WTC11 (cell line): ENCODE measurements at regions not wholly inside any gene's neighbourhood (a gene's known extent, or its start where the extent isn't known, plus 50 kb on each side); places are given as distances from the start of the nearest gene placed in this dataset.

ENCODE experiments used
- ATAC-seq: fragments of 200-7000 bp; cut with Tn5 transposase; 2 replicates; pipeline ENCODE4 v1.10.0; 2021; ENCODE audit warnings: mild to moderate bottlenecking, moderate library complexity
- CTCF ChIA-PET: fragments of 300-600 bp; sonication (Branson Sonifier 250); formaldehyde crosslinking; loops from one replicate; lab custom pipeline; 2021; ENCODE audit warnings: antibody characterized with exemption; lab: Charles Lee
- POLR2A ChIA-PET: fragments of 350-600 bp; sonication (Branson Sonifier 250); formaldehyde crosslinking; loops from one replicate; lab custom pipeline; 2021; ENCODE audit warnings: antibody characterized with exemption; lab: Charles Lee
- DNase-seq: peaks from one replicate; pipeline ENCODE4 v3.0.0; 2021; ENCODE audit warnings: low spot score
- H3K27ac Mint-ChIP-seq: 2 replicates; pipeline ENCODE4 v1.8.0; 2021; ENCODE audit warnings: mixed read lengths
- H3K27me3 Mint-ChIP-seq: 2 replicates; pipeline ENCODE4 v1.8.0; 2021; ENCODE audit warnings: low read depth, mild to moderate bottlenecking, moderate library complexity, mixed read lengths
- H3K36me3 Mint-ChIP-seq: 2 replicates; pipeline ENCODE4 v1.8.0; 2021; ENCODE audit warnings: mixed read lengths
- H3K4me1 Mint-ChIP-seq: 2 replicates; pipeline ENCODE4 v1.8.0; 2022; ENCODE audit warnings: mixed read lengths
- H3K4me3 Mint-ChIP-seq: 2 replicates; pipeline ENCODE4 v1.8.0; 2021; ENCODE audit warnings: mild to moderate bottlenecking, moderate library complexity, mixed read lengths
- H3K9me3 Mint-ChIP-seq: 2 replicates; pipeline ENCODE4 v1.8.0; 2021; ENCODE audit warnings: mixed read lengths
- ARID4B ChIP-seq: sonication (generic); formaldehyde crosslinking; IDR thresholded peaks from 2 replicates; pipeline ENCODE4 v1.8.0; 2023; ENCODE audit warnings: missing genetic modification reagents, mild to moderate bottlenecking, borderline replicate concordance
- E2F5 ChIP-seq: sonication (generic); formaldehyde crosslinking; IDR thresholded peaks from 2 replicates; pipeline ENCODE4 v1.8.1; 2022; ENCODE audit warnings: mild to moderate bottlenecking, moderate library complexity, missing genetic modification reagents
- ELF4 ChIP-seq: sonication (generic); formaldehyde crosslinking; IDR thresholded peaks from 2 replicates; pipeline ENCODE4 v1.8.1; 2022; ENCODE audit warnings: low read depth, mild to moderate bottlenecking, moderate library complexity, missing genetic modification reagents
- ESRRA ChIP-seq: sonication (generic); formaldehyde crosslinking; IDR thresholded peaks from 2 replicates; pipeline ENCODE4 v1.8.1; 2022; ENCODE audit warnings: mild to moderate bottlenecking, missing genetic modification reagents, borderline replicate concordance
- FOXP4 ChIP-seq: sonication (generic); formaldehyde crosslinking; IDR thresholded peaks from 2 replicates; pipeline ENCODE4 v1.8.0; 2022; ENCODE audit warnings: mild to moderate bottlenecking, missing genetic modification reagents
- HMGXB4 ChIP-seq: sonication (generic); formaldehyde crosslinking; IDR thresholded peaks from 2 replicates; pipeline ENCODE4 v1.8.1; 2023; ENCODE audit warnings: mild to moderate bottlenecking, moderate library complexity, missing genetic modification reagents
- JUN ChIP-seq: sonication (generic); formaldehyde crosslinking; IDR thresholded peaks from 2 replicates; pipeline ENCODE4 v1.8.0; 2023; ENCODE audit warnings: mild to moderate bottlenecking, missing genetic modification reagents
- PRRX2 ChIP-seq: fragments of 250-450 bp; sonication (Bioruptor Pico); IDR thresholded peaks from 2 replicates; pipeline ENCODE4 v1.8.0; 2021; ENCODE audit warnings: mild to moderate bottlenecking
- RORB ChIP-seq: fragments of 250-450 bp; sonication (Bioruptor Pico); IDR thresholded peaks from 2 replicates; pipeline ENCODE4 v1.9.0; 2021; ENCODE audit warnings: mild to moderate bottlenecking
- ZBTB43 ChIP-seq: sonication (generic); formaldehyde crosslinking; IDR thresholded peaks from 2 replicates; pipeline ENCODE4 v1.8.1; 2023; ENCODE audit warnings: mild to moderate bottlenecking, missing genetic modification reagents
- ZNF232 ChIP-seq: sonication (generic); formaldehyde crosslinking; IDR thresholded peaks from 2 replicates; pipeline ENCODE4 v1.8.0; 2022; ENCODE audit warnings: mild to moderate bottlenecking, missing genetic modification reagents
- ZNF317 ChIP-seq: sonication (generic); formaldehyde crosslinking; IDR thresholded peaks from 2 replicates; pipeline ENCODE4 v1.8.1; 2023; ENCODE audit warnings: low read depth, mild to moderate bottlenecking, moderate library complexity, missing genetic modification reagents, borderline replicate concordance
- ZNF532 ChIP-seq: fragments of 250-450 bp; sonication (Bioruptor Pico); IDR thresholded peaks from 2 replicates; pipeline ENCODE4 v1.9.0; 2021; ENCODE audit warnings: mild to moderate bottlenecking, borderline replicate concordance
- ZNF671 ChIP-seq: fragments of 250-450 bp; sonication (Bioruptor Pico); IDR thresholded peaks from 2 replicates; pipeline ENCODE4 v1.8.0; 2021; ENCODE audit warnings: mild to moderate bottlenecking
- TF ChIP-seq, protein P1 (sequence below): sonication (generic); formaldehyde crosslinking; conservative IDR thresholded peaks from 2 replicates; pipeline ENCODE4 v1.8.1; 2022; ENCODE audit warnings: mild to moderate bottlenecking, missing genetic modification reagents
- TF ChIP-seq, protein P2 (sequence below): fragments of 250-450 bp; sonication (Bioruptor Pico); IDR thresholded peaks from 2 replicates; pipeline ENCODE4 v1.9.0; 2021; ENCODE audit warnings: mild to moderate bottlenecking
- TF ChIP-seq, protein P3 (sequence below): fragments of 200-600 bp; IDR thresholded peaks from 2 replicates; pipeline ENCODE4 v1.8.0; 2022; ENCODE audit warnings: antibody characterized with exemption

DNA sequence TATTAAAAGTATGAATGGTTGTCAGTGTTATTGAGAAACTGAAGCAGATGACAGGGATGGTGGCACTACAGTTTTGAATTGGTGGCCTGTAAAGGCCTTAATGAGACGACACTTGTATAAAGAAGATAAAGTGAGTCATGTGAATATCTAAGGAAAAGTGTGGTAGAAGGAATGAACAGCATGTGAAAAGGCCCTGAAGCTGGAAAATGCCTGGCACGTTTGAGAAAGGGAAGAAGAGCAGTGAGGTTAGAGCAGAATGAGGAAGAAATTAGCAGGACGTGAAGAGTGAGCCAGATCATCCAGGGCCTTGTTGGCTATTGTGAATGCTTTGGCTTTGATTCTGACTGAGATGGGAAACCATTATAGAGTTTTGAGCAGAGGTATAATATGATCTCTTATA is 387.6 kb upstream of the DPH6 start:
- ATAC-seq (no peak), DNase-seq (no peak)
- CTCF ChIA-PET, result no interaction called here
- H3K27ac Mint-ChIP-seq, result no peak overlapping the region
- H3K36me3 Mint-ChIP-seq, result no peaks in the 10 kb centered on the region
- POLR2A ChIA-PET, result no interaction called here
- no peaks in the 10 kb centered on the region for H3K4me1 Mint-ChIP-seq
- no peaks in the 10 kb centered on the region for H3K27me3 Mint-ChIP-seq
- H3K9me3 Mint-ChIP-seq, result no peaks in the 10 kb centered on the region
- H3K4me3 Mint-ChIP-seq, result no peak overlapping the region
- TF ChIP-seq, protein P1, sequence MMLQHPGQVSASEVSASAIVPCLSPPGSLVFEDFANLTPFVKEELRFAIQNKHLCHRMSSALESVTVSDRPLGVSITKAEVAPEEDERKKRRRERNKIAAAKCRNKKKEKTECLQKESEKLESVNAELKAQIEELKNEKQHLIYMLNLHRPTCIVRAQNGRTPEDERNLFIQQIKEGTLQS (CRISPR knock-in tag), result no peak
- no peak for TF ChIP-seq ZBTB43
- TF ChIP-seq ELF4 (CRISPR knock-in tag), result no peak
- TF ChIP-seq HMGXB4 (CRISPR knock-in tag), result no peak
- no peak for TF ChIP-seq JUN (CRISPR knock-in tag)
- no peak for TF ChIP-seq RORB (CRISPR knock-in tag)
- no peak for TF ChIP-seq ESRRA (CRISPR knock-in tag)
- no peak for TF ChIP-seq ZNF317 (CRISPR knock-in tag)
- no peak for TF ChIP-seq FOXP4 (CRISPR knock-in tag)
- no peak for TF ChIP-seq PRRX2 (CRISPR knock-in tag)
- TF ChIP-seq E2F5, result no peak
- TF ChIP-seq ARID4B (CRISPR knock-in tag), result no peak
- no peak for TF ChIP-seq ZNF532 (CRISPR knock-in tag)
- no peak for TF ChIP-seq ZNF671
- TF ChIP-seq, protein P2, sequence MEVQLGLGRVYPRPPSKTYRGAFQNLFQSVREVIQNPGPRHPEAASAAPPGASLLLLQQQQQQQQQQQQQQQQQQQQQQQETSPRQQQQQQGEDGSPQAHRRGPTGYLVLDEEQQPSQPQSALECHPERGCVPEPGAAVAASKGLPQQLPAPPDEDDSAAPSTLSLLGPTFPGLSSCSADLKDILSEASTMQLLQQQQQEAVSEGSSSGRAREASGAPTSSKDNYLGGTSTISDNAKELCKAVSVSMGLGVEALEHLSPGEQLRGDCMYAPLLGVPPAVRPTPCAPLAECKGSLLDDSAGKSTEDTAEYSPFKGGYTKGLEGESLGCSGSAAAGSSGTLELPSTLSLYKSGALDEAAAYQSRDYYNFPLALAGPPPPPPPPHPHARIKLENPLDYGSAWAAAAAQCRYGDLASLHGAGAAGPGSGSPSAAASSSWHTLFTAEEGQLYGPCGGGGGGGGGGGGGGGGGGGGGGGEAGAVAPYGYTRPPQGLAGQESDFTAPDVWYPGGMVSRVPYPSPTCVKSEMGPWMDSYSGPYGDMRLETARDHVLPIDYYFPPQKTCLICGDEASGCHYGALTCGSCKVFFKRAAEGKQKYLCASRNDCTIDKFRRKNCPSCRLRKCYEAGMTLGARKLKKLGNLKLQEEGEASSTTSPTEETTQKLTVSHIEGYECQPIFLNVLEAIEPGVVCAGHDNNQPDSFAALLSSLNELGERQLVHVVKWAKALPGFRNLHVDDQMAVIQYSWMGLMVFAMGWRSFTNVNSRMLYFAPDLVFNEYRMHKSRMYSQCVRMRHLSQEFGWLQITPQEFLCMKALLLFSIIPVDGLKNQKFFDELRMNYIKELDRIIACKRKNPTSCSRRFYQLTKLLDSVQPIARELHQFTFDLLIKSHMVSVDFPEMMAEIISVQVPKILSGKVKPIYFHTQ (CRISPR knock-in tag), result no peak
- TF ChIP-seq, protein P3, sequence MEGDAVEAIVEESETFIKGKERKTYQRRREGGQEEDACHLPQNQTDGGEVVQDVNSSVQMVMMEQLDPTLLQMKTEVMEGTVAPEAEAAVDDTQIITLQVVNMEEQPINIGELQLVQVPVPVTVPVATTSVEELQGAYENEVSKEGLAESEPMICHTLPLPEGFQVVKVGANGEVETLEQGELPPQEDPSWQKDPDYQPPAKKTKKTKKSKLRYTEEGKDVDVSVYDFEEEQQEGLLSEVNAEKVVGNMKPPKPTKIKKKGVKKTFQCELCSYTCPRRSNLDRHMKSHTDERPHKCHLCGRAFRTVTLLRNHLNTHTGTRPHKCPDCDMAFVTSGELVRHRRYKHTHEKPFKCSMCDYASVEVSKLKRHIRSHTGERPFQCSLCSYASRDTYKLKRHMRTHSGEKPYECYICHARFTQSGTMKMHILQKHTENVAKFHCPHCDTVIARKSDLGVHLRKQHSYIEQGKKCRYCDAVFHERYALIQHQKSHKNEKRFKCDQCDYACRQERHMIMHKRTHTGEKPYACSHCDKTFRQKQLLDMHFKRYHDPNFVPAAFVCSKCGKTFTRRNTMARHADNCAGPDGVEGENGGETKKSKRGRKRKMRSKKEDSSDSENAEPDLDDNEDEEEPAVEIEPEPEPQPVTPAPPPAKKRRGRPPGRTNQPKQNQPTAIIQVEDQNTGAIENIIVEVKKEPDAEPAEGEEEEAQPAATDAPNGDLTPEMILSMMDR, result no peak
- no peak for TF ChIP-seq ZNF232 (CRISPR knock-in tag)
